PC-3 (cell line): ENCODE measurements at regions not wholly inside any gene's neighbourhood (a gene's known extent, or its start where the extent isn't known, plus 50 kb on each side); places are given as distances from the start of the nearest gene placed in this dataset.

ENCODE experiments used
- ATAC-seq: fragments of 200-7000 bp; cut with Tn5 transposase; 2 replicates; pipeline ENCODE4 v1.9.1; 2020; ENCODE audit warnings: mild to moderate bottlenecking, moderate library complexity
- BruUV-seq: library from RNA; stranded (reverse); fragments of 400-500 nt; replicated peaks from 2 replicates; lab custom pipeline; 2021; lab: Mats Ljungman, UMichigan
- CTCF ChIA-PET: fragments of 300-600 bp; sonication (Branson Sonifier 250); formaldehyde crosslinking; loops from one replicate; lab custom pipeline; 2022; ENCODE audit warnings: antibody characterized with exemption; lab: Charles Lee
- POLR2A ChIA-PET: fragments of 300-600 bp; sonication (Branson Sonifier 250); formaldehyde crosslinking; loops from one replicate; lab custom pipeline; 2022; ENCODE audit warnings: antibody characterized with exemption; ENCODE audit not compliant: unreplicated experiment; lab: Charles Lee
- DNase-seq: peaks from one replicate; pipeline ENCODE4 v3.0.0-alpha.2; 2015
- H2AFZ ChIP-seq: fragments of 300-600 bp; sonication (generic); 2 replicates; pipeline ENCODE4 v1.6.0; 2016; ENCODE audit warnings: antibody characterized with exemption, low read length
- H3F3A ChIP-seq: fragments of 300-600 bp; sonication (generic); one replicate; pipeline ENCODE4 v1.6.0; 2017; ENCODE audit warnings: antibody characterized with exemption, low read length, control low read depth, mild to moderate bottlenecking; ENCODE audit not compliant: unreplicated experiment
- H3K27ac ChIP-seq: fragments of 300-600 bp; sonication (generic); 2 replicates; pipeline ENCODE4 v1.5.1; 2016; ENCODE audit warnings: mild to moderate bottlenecking, low read length
- H3K27me3 ChIP-seq: fragments of 300-600 bp; sonication (generic); 2 replicates; pipeline ENCODE4 v1.6.1; 2016; ENCODE audit warnings: low read length, mixed read lengths
- H3K36me3 ChIP-seq: fragments of 300-600 bp; sonication (generic); 2 replicates; pipeline ENCODE4 v1.6.1; 2016; ENCODE audit warnings: low read depth, mixed run types, low read length, mixed read lengths
- H3K4me1 ChIP-seq: fragments of 300-600 bp; sonication (generic); 2 replicates; pipeline ENCODE4 v1.5.1; 2016; ENCODE audit warnings: low read length; ENCODE audit not compliant: insufficient read depth
- H3K4me2 ChIP-seq: fragments of 300-600 bp; sonication (generic); 2 replicates; pipeline ENCODE4 v1.6.0; 2016; ENCODE audit warnings: low read length
- H3K4me3 ChIP-seq: fragments of 300-600 bp; sonication (generic); 2 replicates; pipeline ENCODE4 v1.5.1; 2016; ENCODE audit warnings: mild to moderate bottlenecking, low read length, mixed read lengths
- H3K79me2 ChIP-seq: fragments of 300-600 bp; sonication (generic); 2 replicates; pipeline ENCODE4 v1.6.1; 2017; ENCODE audit warnings: low read length, mixed read lengths
- H3K9ac ChIP-seq: fragments of 300-600 bp; sonication (generic); 2 replicates; pipeline ENCODE4 v1.6.0; 2016; ENCODE audit warnings: mild to moderate bottlenecking, low read length
- H3K9me2 ChIP-seq: fragments of 300-600 bp; sonication (generic); replicated peaks from 2 replicates; pipeline ENCODE4 v1.6.1; 2016; ENCODE audit warnings: mixed run types, low read length, mixed read lengths
- H3K9me3 ChIP-seq: fragments of 300-600 bp; sonication (generic); 2 replicates; pipeline ENCODE4 v1.6.1; 2016; ENCODE audit warnings: low read length, mixed read lengths
- H4K20me1 ChIP-seq: fragments of 300-600 bp; sonication (generic); 2 replicates; pipeline ENCODE4 v1.6.1; 2016; ENCODE audit warnings: low read length, mixed read lengths
- CTCF ChIP-seq: fragments of 300-600 bp; sonication (generic); conservative IDR thresholded peaks from 2 replicates; pipeline ENCODE4 v1.5.1; 2017; ENCODE audit warnings: antibody characterized with exemption, low read depth, mild to moderate bottlenecking, low read length
- EZH2 ChIP-seq: fragments of 300-600 bp; sonication (generic); IDR thresholded peaks from one replicate; pipeline ENCODE4 v1.6.1; 2017; ENCODE audit warnings: antibody characterized with exemption, mild to moderate bottlenecking, low read length; ENCODE audit not compliant: unreplicated experiment
- EZH2phosphoT487 ChIP-seq: fragments of 300-600 bp; sonication (generic); IDR thresholded peaks from 2 replicates; pipeline ENCODE4 v1.6.1; 2018; ENCODE audit warnings: mild to moderate bottlenecking, antibody characterized with exemption, low read length, borderline replicate concordance
- intact Hi-C: fragments of 100-400 bp; cut with micrococcal nuclease; formaldehyde crosslinking; loops from 2 replicates; pipeline ENCODE4 v1.9.0; 2023

GRCh38 chr15:61534986-61535385 lies 305.9 kb upstream of the RORA start:
- intact Hi-C loops, result no loop called here
- no peak overlapping the region for H3K27ac ChIP-seq
- BruUV-seq, result no TSS peak
- H3K9ac ChIP-seq, result no peak overlapping the region
- CTCF ChIA-PET, result no interaction called here
- no peak overlapping the region for H3K4me3 ChIP-seq
- H3K4me1 ChIP-seq, result no peaks in the 10 kb centered on the region
- TF ChIP-seq EZH2 (no peak), CTCF (no peak), EZH2phosphoT487 (no peak)
- no peak for ATAC-seq
- no peaks in the 10 kb centered on the region for H3K36me3 ChIP-seq
- no peaks in the 10 kb centered on the region for H3K79me2 ChIP-seq
- no peak for DNase-seq
- H4K20me1 ChIP-seq, result no peaks in the 10 kb centered on the region
- H3F3A ChIP-seq, result no peaks in the 10 kb centered on the region
- H3K9me3 ChIP-seq, result no peaks in the 10 kb centered on the region
- no peak overlapping the region for H3K4me2 ChIP-seq
- peaks cover 29% of the 10 kb centered on the region for H3K27me3 ChIP-seq
- no peaks in the 10 kb centered on the region for H3K9me2 ChIP-seq
- POLR2A ChIA-PET, result no interaction called here
- H2AFZ ChIP-seq, result no peak overlapping the region

- no peaks in the 10 kb centered on the region for H4K20me1 ChIP-seq
- ChIA-PET POLR2A (no interaction called here), CTCF (no interaction called here)
- ATAC-seq, result no peak
- no peak overlapping the region for H3K9ac ChIP-seq
- intact Hi-C loops, result no loop called here
- no peak for TF ChIP-seq CTCF
- no TSS peak for BruUV-seq
- H3K4me2 ChIP-seq, result no peak overlapping the region
- peaks cover 23% of the 10 kb centered on the region for H3K27me3 ChIP-seq
- no peaks in the 10 kb centered on the region for H3K4me1 ChIP-seq
- H3K79me2 ChIP-seq, result no peaks in the 10 kb centered on the region
- no peak overlapping the region for H3K27ac ChIP-seq
- H2AFZ ChIP-seq, result no peak overlapping the region
- H3K36me3 ChIP-seq, result no peaks in the 10 kb centered on the region
- no peaks in the 10 kb centered on the region for H3F3A ChIP-seq
- H3K9me3 ChIP-seq, result no peaks in the 10 kb centered on the region
- H3K9me2 ChIP-seq, result no peaks in the 10 kb centered on the region
- DNase-seq, result no peak
- no peak overlapping the region for H3K4me3 ChIP-seq
Observed at GRCh38 chr15:61530769-61531168, 301.7 kb upstream of the RORA start.

GRCh38 chr15:61528581-61528910 lies 299.4 kb upstream of the RORA start:
- Histone ChIP-seq H3K27ac (no peak overlapping the region), H3K9me3 (no peaks in the 10 kb centered on the region), H3K4me2 (no peak overlapping the region), H4K20me1 (no peaks in the 10 kb centered on the region), H2AFZ (no peak overlapping the region), H3K4me1 (no peaks in the 10 kb centered on the region), H3K79me2 (no peaks in the 10 kb centered on the region), H3K4me3 (no peak overlapping the region), H3K9ac (no peak overlapping the region), H3F3A (no peaks in the 10 kb centered on the region), H3K9me2 (no peaks in the 10 kb centered on the region), H3K36me3 (no peaks in the 10 kb centered on the region), H3K27me3 (peaks cover 29% of the 10 kb centered on the region)
- ATAC-seq, result no peak
- TF ChIP-seq EZH2 (no peak), EZH2phosphoT487 (no peak), CTCF (no peak)
- DNase-seq, result peak; percentile 10
- ChIA-PET CTCF (no interaction called here), POLR2A (no interaction called here)
- no TSS peak for BruUV-seq
- intact Hi-C loops, result no loop called here
